AG10803 (cell line): ENCODE measurements at regions not wholly inside any gene's neighbourhood (a gene's known extent, or its start where the extent isn't known, plus 50 kb on each side); places are given as distances from the start of the nearest gene placed in this dataset.

Source experiments
- DNase-seq: peaks from one replicate; pipeline ENCODE4 v3.0.0; 2010; ENCODE audit warnings: low read depth
- H3K4me3 ChIP-seq: 2 replicates; pipeline ENCODE4 v1.5.1; 2011; ENCODE audit warnings: mild to moderate bottlenecking, low read length, control low read depth
- CTCF ChIP-seq: conservative IDR thresholded peaks from 2 replicates; pipeline ENCODE4 v1.5.1; 2011; ENCODE audit warnings: mild to moderate bottlenecking, low read length, control low read depth, inconsistent platforms

DNA sequence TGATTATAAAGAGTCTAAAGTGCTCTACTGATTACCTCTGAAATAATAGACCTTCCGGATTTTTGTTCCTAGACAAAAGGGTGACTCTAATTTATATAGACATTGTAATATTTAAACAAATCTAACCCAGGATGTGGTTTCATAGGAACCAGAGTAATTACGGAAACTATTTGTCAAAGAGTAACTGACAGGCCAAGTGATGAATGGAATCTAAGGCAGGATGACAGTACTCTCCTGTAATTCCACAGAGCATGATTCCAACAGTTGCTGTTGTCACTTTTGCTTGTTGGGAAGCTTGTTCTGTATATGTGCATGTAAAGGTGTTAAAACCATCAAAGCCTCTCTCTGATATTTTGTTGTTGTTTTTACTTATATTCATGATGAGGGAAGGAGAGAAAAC is 1141.0 kb downstream of the IGSF11 start:
- TF ChIP-seq CTCF = no peak
- no peak overlapping the region for H3K4me3 ChIP-seq
- DNase-seq = peak; percentile 1

DNA sequence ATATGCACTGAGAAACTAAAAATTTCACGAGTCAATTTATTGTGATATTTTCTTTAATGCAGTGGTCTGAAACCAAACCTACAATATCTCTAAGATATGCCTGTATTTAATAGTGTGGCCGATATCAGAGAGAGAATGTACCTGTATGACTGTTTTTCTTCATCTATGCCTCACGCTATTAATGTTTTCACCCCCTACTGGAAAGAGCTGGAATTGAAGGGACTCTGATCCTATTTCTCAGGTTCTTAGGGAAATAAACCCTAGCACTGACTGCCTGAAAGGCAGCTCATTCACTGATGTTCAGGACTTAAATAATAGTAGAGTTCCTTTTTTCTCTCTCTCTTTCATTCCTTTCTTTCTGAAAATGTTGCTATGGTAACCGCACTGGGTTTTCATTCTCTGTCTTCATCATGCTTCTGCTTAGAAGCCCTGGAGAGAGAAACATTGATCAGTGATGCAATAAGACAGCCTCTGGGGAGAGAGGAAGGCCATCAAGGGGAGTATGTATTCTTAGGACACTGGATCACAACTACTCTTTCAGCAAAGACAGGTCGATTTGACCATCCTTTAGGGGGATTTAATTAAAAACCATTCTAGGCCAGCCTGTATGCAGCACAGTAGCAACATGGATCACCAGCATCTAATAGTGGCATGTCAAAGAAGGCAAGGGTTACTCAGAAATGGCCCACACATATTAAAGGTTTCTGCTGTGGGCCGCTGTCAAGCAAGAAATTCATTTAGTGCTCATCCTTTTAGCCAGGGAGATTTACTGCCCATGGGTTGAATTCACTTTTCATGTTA is 1135.7 kb downstream of the IGSF11 start:
- peak; percentile 1 for DNase-seq
- TF ChIP-seq CTCF = peak; percentile 53
- H3K4me3 ChIP-seq = no peak overlapping the region

DNA sequence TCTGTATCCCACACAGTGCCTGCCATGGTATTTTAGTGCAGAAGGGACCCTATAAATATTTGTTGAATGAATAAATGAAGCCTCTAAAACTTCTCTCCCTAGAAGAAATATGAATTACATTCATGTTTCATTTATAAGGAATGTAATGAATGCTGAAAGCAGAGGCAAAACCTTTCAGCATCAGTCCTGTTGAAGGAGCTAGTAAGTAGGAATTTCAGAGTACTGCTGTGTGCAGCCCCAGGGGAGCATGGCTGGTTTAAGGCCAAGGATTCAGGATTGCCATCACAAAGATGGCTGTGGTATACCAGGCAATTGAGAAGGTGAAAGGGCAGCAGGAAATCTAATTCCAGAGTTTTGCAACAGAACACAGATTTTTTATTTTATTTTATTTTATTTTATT is 1131.4 kb downstream of the IGSF11 start:
- DNase-seq = peak; percentile 89
- H3K4me3 ChIP-seq = no peak overlapping the region
- TF ChIP-seq CTCF = no peak

- no peak for DNase-seq
- no peak overlapping the region for H3K4me3 ChIP-seq
- no peak for TF ChIP-seq CTCF
Measured at GRCh38 chr3:117910820-117911521, 1123.7 kb downstream of the IGSF11 start.

GRCh38 chr3:117912352-117912751 is 1122.3 kb downstream of the IGSF11 start:
- TF ChIP-seq CTCF = no peak
- no peak overlapping the region for H3K4me3 ChIP-seq
- DNase-seq = no peak

DNA sequence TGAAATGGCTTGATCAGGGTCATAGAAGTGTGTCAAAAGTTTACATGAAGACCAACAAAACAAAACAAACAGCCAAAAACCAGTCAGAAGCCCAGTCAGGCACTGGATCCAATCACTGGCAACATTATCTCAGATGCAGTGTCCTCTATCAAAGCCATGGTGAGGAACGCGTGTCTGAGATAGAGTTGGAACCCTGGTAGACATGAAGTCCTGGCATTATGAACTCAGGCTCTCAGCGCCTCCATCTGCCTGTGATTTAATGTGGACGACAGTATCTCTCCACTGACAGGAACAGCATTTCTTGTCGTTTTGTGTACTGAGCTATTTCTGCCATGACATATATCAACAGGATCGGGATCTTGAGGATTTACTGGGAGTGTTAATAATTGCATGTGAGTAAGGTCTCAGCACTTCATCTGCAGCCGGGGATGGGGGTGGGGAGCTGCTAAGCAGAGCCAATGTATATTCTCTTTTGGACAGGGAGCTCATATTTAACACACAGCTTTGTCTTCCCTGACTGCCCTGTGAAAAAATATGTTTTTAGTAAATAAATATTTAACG is 1120.0 kb downstream of the IGSF11 start:
- H3K4me3 ChIP-seq = no peak overlapping the region
- no peak for TF ChIP-seq CTCF
- no peak for DNase-seq
